CD4-positive, alpha-beta T cell treated with Interleukin-1 beta for 1 hour (primary cell): ENCODE measurements at regions not wholly inside any gene's neighbourhood (a gene's known extent, or its start where the extent isn't known, plus 50 kb on each side); places are given as distances from the start of the nearest gene placed in this dataset.

ENCODE experiments used
- DNase-seq, 2 donors: peaks; one replicate each; pipeline ENCODE4 v3.0.0-alpha.2; 2020 to 2022

GRCh38 chr14:101220921-101221510 is 317.5 kb upstream of the RTL1 start:
- no peak for DNase-seq

GRCh38 chr14:101221549-101222160 is 318.1 kb upstream of the RTL1 start:
- no peak for DNase-seq

GRCh38 chr14:101222362-101223070 is 319.0 kb upstream of the RTL1 start:
- DNase-seq, result no peak

- DNase-seq, result no peak
These were observed 319.6 kb upstream of the RTL1 start for GRCh38 chr14:101223127-101223526.

GRCh38 chr14:101223561-101224162 is 320.1 kb upstream of the RTL1 start:
- no peak for DNase-seq

GRCh38 chr14:101224356-101225156 is 321.0 kb upstream of the RTL1 start:
- no peak for DNase-seq

GRCh38 chr14:101225157-101226152 is 321.9 kb upstream of the RTL1 start:
- no peak for DNase-seq

GRCh38 chr14:101226265-101226602 is 322.7 kb upstream of the RTL1 start:
- no peak for DNase-seq

GRCh38 chr14:101226603-101227425 is 323.3 kb upstream of the RTL1 start:
- DNase-seq, result no peak

- DNase-seq, result no peak
These were observed 324.4 kb upstream of the RTL1 start for GRCh38 chr14:101227611-101228594.

GRCh38 chr14:101228949-101229541 is 325.5 kb upstream of the RTL1 start:
- no peak for DNase-seq

GRCh38 chr14:101229666-101230065 is 326.1 kb upstream of the RTL1 start:
- no peak for DNase-seq

GRCh38 chr14:101230161-101230850 is 326.8 kb upstream of the RTL1 start:
- DNase-seq, result no peak

- DNase-seq, result no peak
These were observed 327.5 kb upstream of the RTL1 start for GRCh38 chr14:101230851-101231550.

GRCh38 chr14:101231828-101232227 is 328.3 kb upstream of the RTL1 start:
- no peak for DNase-seq

- no peak for DNase-seq
These were observed 328.8 kb upstream of the DIO3 start for GRCh38 chr14:101232340-101233020.

GRCh38 chr14:101233021-101233366 is 328.3 kb upstream of the DIO3 start:
- DNase-seq, result no peak

GRCh38 chr14:101233391-101233790 is 327.9 kb upstream of the DIO3 start:
- no peak for DNase-seq
